Common myeloid progenitor, CD34-positive (primary cell): ENCODE measurements at regions not wholly inside any gene's neighbourhood (a gene's known extent, or its start where the extent isn't known, plus 50 kb on each side); places are given as distances from the start of the nearest gene placed in this dataset.

Experiments
- CTCF ChIA-PET: fragments of 350-600 bp; sonication (Branson Sonifier 250); formaldehyde crosslinking; loops from one replicate; lab custom pipeline; 2021; ENCODE audit warnings: antibody characterized with exemption; lab: Charles Lee
- POLR2A ChIA-PET: fragments of 350-600 bp; sonication (Branson Sonifier 250); formaldehyde crosslinking; loops from one replicate; lab custom pipeline; 2021; ENCODE audit warnings: antibody characterized with exemption; lab: Charles Lee
- DNase-seq, 3 donors: peaks; one replicate each; pipeline versions ENCODE4 v3.0.0 to v3.0.0-alpha.2; 2013
- H3K27ac ChIP-seq, 2 experiments: 1 replicate in 1 of 2; 2 replicates in 1 of 2; pipeline ENCODE4 v1.7.0; 2013; ENCODE audit warnings: inconsistent platforms in 2 of 2, low read length in 2 of 2, mild to moderate bottlenecking in 2 of 2, low read depth in 1 of 2, moderate library complexity in 1 of 2; ENCODE audit not compliant: severe bottlenecking in 2 of 2, insufficient read depth in 1 of 2, poor library complexity in 1 of 2
- H3K27me3 ChIP-seq, 5 experiments: replicated peaks in 2 of 5; 1 replicate in 3 of 5; 2 replicates in 2 of 5; pipeline versions ENCODE4 v1.6.1 to v1.7.0; 2013; ENCODE audit warnings: low read length in 4 of 5, mild to moderate bottlenecking in 2 of 5, moderate library complexity in 2 of 5, inconsistent platforms in 1 of 5; ENCODE audit not compliant: insufficient read depth in 5 of 5, control insufficient read depth in 4 of 5
- H3K36me3 ChIP-seq, 4 experiments: 1 replicate in 2 of 4; 2 replicates in 2 of 4; pipeline versions ENCODE4 v1.6.1 to v1.7.0; 2013; ENCODE audit warnings: low read length in 3 of 4, control low read depth in 1 of 4, mild to moderate bottlenecking in 1 of 4; ENCODE audit not compliant: control insufficient read depth in 4 of 4, insufficient read depth in 4 of 4
- H3K4me1 ChIP-seq, 4 experiments: 1 replicate in 3 of 4; 2 replicates in 1 of 4; pipeline versions ENCODE4 v1.6.1 to v1.7.1; 2013; ENCODE audit warnings: low read length in 3 of 4, mild to moderate bottlenecking in 3 of 4, control low read depth in 1 of 4, inconsistent platforms in 1 of 4, moderate library complexity in 1 of 4; ENCODE audit not compliant: control insufficient read depth in 4 of 4, insufficient read depth in 4 of 4; ENCODE audit errors: control extremely low read depth in 1 of 4
- H3K4me3 ChIP-seq, 7 experiments: 1 replicate in 4 of 7; 2 replicates in 3 of 7; pipeline versions ENCODE4 v1.5.1 to v1.7.0; 2013; ENCODE audit warnings: mild to moderate bottlenecking in 7 of 7, low read length in 6 of 7, moderate library complexity in 6 of 7, inconsistent platforms in 2 of 7, low read depth in 2 of 7, control low read depth in 1 of 7; ENCODE audit not compliant: insufficient read depth in 4 of 7, control insufficient read depth in 1 of 7; ENCODE audit errors: extremely low read depth in 1 of 7
- H3K9me3 ChIP-seq, 5 experiments: 1 replicate in 4 of 5; 2 replicates in 1 of 5; pipeline versions ENCODE4 v1.6.1 to v1.7.1; 2013; ENCODE audit warnings: low read length in 4 of 5, mild to moderate bottlenecking in 2 of 5, inconsistent platforms in 1 of 5, low read depth in 1 of 5, moderate library complexity in 1 of 5; ENCODE audit not compliant: control insufficient read depth in 4 of 5, insufficient read depth in 2 of 5; ENCODE audit errors: control extremely low read depth in 1 of 5
- WGBS: methylation state at CpG from one replicate; pipeline ENCODE4 v1.1.5; 2013; ENCODE audit not compliant: insufficient coverage; 5-methylcytosine and 5-hydroxymethylcytosine counted together

DNA sequence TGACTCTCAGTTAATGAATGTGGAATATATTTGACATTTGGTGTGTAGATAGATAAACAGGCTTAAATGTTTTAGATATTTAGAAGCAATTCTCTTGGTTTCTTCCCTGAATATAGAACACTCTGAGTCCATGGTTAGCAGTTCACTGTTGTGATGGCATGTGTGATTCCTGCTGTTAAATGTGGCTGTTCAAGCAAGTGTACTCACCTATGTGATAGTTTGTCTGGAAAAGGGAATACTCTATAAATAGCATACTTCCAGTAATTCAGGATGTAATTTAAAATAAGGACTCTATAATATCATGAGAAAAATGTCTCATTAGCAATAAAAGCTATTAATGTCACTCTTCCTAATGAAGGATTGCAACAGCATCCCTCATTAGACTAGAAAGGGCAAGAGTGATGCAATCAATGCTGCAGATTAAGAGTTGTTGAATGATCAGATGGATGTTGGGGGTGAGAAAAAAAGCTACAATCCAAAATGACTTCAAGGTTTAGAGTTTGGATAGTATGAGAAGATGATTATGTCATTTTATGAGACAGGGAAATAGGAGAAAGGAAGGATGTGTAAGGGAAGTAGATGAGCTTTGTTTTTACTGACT is 201.8 kb upstream of the WDFY3 start:
- Histone ChIP-seq H3K36me3 (no peaks in the 10 kb centered on the region), H3K27me3 (no peaks in the 10 kb centered on the region), H3K27ac (no peak overlapping the region), H3K4me1 (no peaks in the 10 kb centered on the region), H3K9me3 (peaks cover 0 to 2% (median 0%) of the 10 kb centered on the region in 5 experiments), H3K4me3 (no peak overlapping the region)
- DNase-seq, result no peak
- POLR2A ChIA-PET, result no interaction called here
- CTCF ChIA-PET, result no interaction called here

DNA sequence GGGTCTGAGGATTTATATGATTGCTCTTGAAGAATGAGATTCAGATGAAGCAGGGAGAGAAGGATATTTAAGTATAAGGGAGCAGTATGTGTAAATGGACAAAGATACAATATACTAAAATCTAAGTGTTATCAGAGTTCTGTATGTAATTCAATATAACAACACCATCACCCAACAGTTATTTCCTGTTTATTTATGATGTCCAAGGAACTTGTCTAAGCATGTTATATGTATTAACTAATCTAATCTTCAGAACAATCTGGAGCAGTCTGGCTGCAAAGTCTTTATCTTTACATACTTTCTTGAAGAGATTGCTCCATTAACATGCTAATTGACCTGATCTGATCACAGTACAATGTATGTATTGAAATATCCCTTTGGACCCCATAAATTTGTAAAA is 203.8 kb upstream of the WDFY3 start:
- POLR2A ChIA-PET, result no interaction called here

DNA sequence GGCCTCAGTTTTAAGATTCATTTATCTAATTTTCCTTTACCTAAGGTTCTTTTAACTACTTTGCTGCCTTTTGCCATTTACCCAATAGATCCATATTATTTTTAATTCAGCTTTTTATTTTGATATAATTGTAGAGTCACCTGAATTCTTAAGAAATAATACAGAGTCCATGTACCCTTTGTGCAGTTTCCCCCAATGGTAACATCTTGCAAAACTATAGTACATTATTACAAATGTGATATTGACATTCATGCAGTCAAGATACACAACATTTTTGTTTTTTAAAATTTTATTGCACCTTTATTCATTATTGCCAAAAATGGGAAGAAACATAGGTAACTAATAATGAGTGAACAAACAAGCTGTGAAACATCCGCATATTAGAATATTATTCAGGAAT is 208.7 kb upstream of the WDFY3 start:
- POLR2A ChIA-PET, result no interaction called here
- H3K4me3 ChIP-seq, result no peak overlapping the region
- peaks cover 0 to 2% (median 0%) of the 10 kb centered on the region in 5 experiments for H3K9me3 ChIP-seq
- H3K36me3 ChIP-seq, result no peaks in the 10 kb centered on the region
- CTCF ChIA-PET, result no interaction called here
- H3K4me1 ChIP-seq, result no peaks in the 10 kb centered on the region
- DNase-seq, result no peak
- WGBS, result no CpG with 5 or more reads among the region's 1 CpG
- H3K27me3 ChIP-seq, result no peaks in the 10 kb centered on the region
- H3K27ac ChIP-seq, result no peak overlapping the region

More for the DNA sequence above, 203.8 kb upstream of the WDFY3 start:
- DNase-seq, result no peak
- Histone ChIP-seq H3K27me3 (no peaks in the 10 kb centered on the region), H3K36me3 (no peaks in the 10 kb centered on the region), H3K4me3 (no peak overlapping the region), H3K9me3 (peaks cover 0 to 2% (median 0%) of the 10 kb centered on the region in 5 experiments), H3K4me1 (no peaks in the 10 kb centered on the region), H3K27ac (no peak overlapping the region)
- CTCF ChIA-PET, result interaction anchor here (0.7 kb wide), 1 partner anchor 1479 kb away, joined by 3 read pairs; no protein-coding TSS in a partner anchor

DNA sequence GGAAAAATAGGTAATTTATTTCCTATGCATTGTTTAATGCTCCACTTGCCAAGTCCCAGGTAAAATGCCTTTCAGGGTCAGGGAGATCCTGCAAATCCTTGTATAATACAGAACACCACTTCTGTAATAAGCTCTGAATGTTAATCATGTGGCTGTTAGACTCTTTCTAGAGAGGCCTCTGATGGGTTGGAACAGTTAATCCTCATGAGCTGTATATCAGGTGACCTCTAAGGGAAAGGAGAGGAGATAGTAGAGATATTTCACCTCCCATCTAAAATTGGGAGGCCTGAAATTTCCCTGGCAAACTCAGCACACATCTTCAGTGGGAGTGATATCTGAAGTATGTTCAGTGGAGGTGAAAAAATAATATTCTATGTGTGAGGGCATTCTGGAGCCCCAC is 210.6 kb upstream of the WDFY3 start:
- H3K4me1 ChIP-seq, result no peaks in the 10 kb centered on the region
- CTCF ChIA-PET, result no interaction called here

DNA sequence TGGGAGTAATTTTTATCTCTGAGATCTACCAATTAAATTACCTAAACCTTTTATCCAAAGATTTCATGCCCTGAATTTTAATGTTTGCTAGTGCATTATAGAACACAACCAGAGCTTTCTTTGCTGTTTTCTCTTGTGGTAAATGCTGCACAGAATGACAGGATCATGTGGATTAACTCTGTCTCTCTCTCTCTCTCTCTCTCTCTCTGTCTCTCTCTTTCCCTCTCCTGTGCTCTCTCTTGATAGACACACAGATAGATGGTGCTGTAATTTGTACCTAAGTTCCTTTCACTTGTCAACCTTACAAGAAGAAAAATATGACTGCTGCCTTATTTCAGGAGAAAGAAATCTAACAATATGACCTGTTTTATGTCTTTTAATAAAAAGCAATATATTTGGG is 211.2 kb upstream of the WDFY3 start:
- ChIA-PET CTCF (no interaction called here), POLR2A (no interaction called here)
- no peaks in the 10 kb centered on the region for H3K36me3 ChIP-seq
- H3K9me3 ChIP-seq, result no peaks in the 10 kb centered on the region
- H3K4me1 ChIP-seq, result no peaks in the 10 kb centered on the region
- no peak overlapping the region for H3K27ac ChIP-seq
- no peak for DNase-seq
- no peak overlapping the region for H3K4me3 ChIP-seq
- H3K27me3 ChIP-seq, result no peaks in the 10 kb centered on the region

More for the DNA sequence above, 210.6 kb upstream of the WDFY3 start:
- Histone ChIP-seq H3K9me3 (peaks cover 0 to 2% (median 0%) of the 10 kb centered on the region in 5 experiments), H3K27ac (no peak overlapping the region), H3K27me3 (no peaks in the 10 kb centered on the region), H3K4me3 (no peak overlapping the region), H3K36me3 (no peaks in the 10 kb centered on the region)
- POLR2A ChIA-PET, result no interaction called here
- DNase-seq, result no peak

DNA sequence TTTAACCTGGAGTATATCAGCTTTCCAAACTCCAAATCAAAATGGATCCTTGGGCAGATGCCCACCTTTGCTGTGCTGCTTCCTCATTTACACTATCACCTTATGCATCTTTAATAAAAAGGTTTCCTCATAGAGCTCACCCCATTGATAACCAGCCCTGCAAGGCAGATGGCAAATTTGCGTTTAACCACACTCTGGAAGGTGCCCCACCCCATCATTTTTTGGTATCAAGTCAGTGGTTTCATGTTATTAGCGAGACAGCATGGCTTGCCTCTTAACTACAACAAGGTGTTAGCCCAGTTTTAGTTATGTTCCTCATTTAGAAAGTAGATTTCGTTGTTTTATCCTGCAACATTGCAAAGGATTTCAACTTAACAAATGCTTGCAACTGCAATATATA is 214.0 kb upstream of the WDFY3 start:
- no peaks in the 10 kb centered on the region for H3K27me3 ChIP-seq
- H3K27ac ChIP-seq, result no peak overlapping the region
- no peaks in the 10 kb centered on the region for H3K4me1 ChIP-seq
- H3K4me3 ChIP-seq, result no peak overlapping the region
- no peaks in the 10 kb centered on the region for H3K36me3 ChIP-seq
- no peaks in the 10 kb centered on the region for H3K9me3 ChIP-seq
- no peak for DNase-seq
- 78% methylated on average over 2 of the region's 3 CpGs for WGBS
- ChIA-PET POLR2A (no interaction called here), CTCF (no interaction called here)

DNA sequence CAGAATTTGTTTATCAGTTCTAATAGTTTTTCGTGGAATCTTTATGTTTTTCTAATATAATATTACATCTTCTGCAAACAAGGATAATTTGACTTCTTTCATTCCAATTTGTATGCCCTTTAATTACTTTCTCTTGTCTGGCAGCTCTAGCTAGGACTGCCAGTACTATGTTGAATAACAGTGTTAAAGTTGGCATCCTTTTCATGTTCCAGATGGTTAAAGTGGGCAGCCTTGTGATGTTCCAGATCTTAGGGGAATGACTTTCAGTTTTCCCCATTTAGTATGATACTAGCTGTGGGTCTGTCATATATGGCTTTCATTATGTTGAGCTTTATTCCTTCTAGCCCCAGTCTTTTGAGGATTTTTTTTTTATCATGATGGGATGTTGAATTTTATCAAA is 220.6 kb upstream of the WDFY3 start:
- ChIA-PET POLR2A (no interaction called here), CTCF (no interaction called here)
- no peaks in the 10 kb centered on the region for H3K36me3 ChIP-seq
- H3K27me3 ChIP-seq, result no peaks in the 10 kb centered on the region
- WGBS, result no CpG with 5 or more reads among the region's 1 CpG
- no peak overlapping the region for H3K27ac ChIP-seq
- H3K4me3 ChIP-seq, result no peak overlapping the region
- DNase-seq, result no peak
- peaks cover 0 to 1% (median 0%) of the 10 kb centered on the region in 5 experiments for H3K9me3 ChIP-seq
- H3K4me1 ChIP-seq, result no peaks in the 10 kb centered on the region
